GM12891 (cell line): ENCODE measurements at regions not wholly inside any gene's neighbourhood (a gene's known extent, or its start where the extent isn't known, plus 50 kb on each side); places are given as distances from the start of the nearest gene placed in this dataset.

Experiments used
- PAX5 ChIP-seq: IDR thresholded peaks from 2 replicates; pipeline ENCODE4 v1.6.1; 2011; ENCODE audit warnings: low read length, moderate library complexity, mild to moderate bottlenecking; ENCODE audit not compliant: insufficient read depth, severe bottlenecking
- POLR2A ChIP-seq: IDR thresholded peaks from 2 replicates; pipeline ENCODE4 v1.6.1; 2011; ENCODE audit warnings: low read depth, low read length, control low read depth
- POLR2AphosphoS5 ChIP-seq: IDR thresholded peaks from 2 replicates; pipeline ENCODE4 v1.6.1; 2011; ENCODE audit warnings: low read depth, low read length, control low read depth
- POU2F2 ChIP-seq: IDR thresholded peaks from 2 replicates; pipeline ENCODE4 v1.6.1; 2011; ENCODE audit warnings: low read depth, mild to moderate bottlenecking, control low read depth, low read length, moderate library complexity
- SPI1 ChIP-seq: IDR thresholded peaks from 2 replicates; pipeline ENCODE4 v1.6.1; 2011; ENCODE audit warnings: low read depth, low read length, control low read depth
- TAF1 ChIP-seq: IDR thresholded peaks from 2 replicates; pipeline ENCODE4 v1.6.1; 2011; ENCODE audit warnings: low read depth, low read length, control low read depth

DNA sequence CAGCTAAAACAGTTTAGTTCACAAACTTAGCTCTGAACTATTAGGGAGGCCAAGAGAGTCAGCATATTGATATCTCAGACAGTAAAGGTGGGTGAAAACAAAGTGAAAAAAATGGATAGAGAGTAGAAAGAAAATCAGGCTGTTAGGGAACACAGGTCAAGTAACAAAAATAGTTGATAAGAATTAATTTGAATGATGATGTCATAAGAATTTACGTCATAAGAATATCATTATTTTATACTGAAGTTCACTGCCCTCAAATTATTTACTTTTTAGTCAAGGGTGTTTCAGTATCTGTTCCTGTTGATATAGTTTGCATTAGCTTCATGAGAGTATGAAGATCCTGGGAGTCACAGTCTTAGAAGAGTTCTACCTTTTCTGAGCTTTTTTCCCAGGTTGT is 1134.6 kb downstream of the SI start:
- TF ChIP-seq TAF1, result no peak
- no peak for TF ChIP-seq POLR2A
- TF ChIP-seq POLR2AphosphoS5, result no peak
- no peak for TF ChIP-seq SPI1
- TF ChIP-seq PAX5, result no peak
- TF ChIP-seq POU2F2, result no peak
